KBM-7 (cell line): ENCODE measurements at regions not wholly inside any gene's neighbourhood (a gene's known extent, or its start where the extent isn't known, plus 50 kb on each side); places are given as distances from the start of the nearest gene placed in this dataset.

Experiments
- DNase-seq: peaks from one replicate; pipeline ENCODE4 v3.0.0-alpha.2; 2015
- in situ Hi-C: fragments of 300-500 bp; cut with MboI; formaldehyde crosslinking; loops from 2 replicates; pipeline ENCODE4 v1.14.3; 2020; ENCODE audit warnings: low sequenced_read_pairs, low pct_unique_long_range_greater_than_20kb, mixed read lengths

DNA sequence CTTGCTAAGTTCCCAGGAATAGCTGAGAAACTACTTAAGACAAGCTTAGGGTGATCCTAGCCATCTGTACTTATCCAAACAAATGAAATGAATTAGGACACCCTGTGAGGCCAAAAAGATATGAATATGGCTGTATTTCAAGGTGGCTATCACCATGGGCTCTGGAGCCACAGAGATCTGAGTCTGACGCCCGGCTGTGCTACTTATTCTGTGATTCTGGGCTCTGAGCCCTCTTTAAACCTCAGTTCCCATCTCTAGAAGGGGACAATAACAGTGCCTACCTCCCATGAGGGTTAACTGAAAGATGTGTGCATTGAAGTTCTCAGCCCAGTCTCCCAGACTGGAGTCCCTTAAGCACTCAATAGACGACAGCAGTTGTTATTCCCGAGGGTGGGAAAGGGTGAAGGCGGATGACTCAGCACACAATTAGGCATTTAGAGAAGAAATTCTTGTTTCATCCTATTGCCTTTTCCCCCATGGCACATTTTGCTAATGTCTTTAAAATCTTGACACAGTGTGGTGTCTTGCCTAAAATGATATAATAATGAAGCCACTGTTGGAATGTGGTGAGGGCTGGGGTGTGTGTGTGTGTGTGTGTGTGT, 132.5 kb downstream of the ADAMTS15 start:
- DNase-seq, result no peak
- in situ Hi-C loops, result no loop called here

DNA sequence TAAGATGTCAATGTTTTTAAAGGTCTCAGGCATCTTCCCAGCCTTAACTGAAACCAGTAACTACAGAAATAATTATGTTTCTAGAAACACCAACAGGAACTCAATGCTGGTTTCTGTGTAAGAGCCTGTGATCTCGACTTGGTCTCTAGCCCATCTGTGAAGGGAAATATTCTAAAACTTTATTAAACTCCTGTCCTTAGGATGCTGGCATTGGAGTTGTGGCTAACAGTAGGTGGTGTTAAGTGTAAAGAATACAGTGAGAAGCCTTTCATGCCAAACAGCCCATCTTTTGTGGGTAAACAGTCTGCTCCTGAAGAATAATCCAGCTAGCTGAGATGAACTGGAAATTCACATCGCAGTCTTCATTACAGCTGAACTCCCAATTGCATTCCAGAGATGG, 133.2 kb downstream of the ADAMTS15 start:
- in situ Hi-C loops, result no loop called here
- DNase-seq, result no peak

DNA sequence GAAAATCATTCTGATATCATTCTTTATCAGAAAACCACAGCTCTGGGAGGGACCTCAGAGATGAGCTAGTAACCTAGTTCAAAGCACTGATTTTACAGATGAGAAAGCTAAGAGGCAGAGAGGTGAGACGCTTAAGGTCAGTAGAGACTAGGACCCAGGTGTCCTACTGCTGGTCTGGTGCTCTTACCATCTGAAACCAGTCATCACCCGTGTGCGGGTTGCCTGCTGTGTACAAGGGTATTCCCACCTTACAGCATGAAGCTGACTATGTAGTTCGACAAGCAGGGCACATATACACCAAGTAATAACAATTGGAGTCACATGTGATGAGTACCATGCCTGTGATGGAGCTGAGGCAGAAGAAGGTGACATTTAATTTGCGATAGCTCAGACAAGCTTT, 133.7 kb downstream of the ADAMTS15 start:
- in situ Hi-C loops, result no loop called here
- no peak for DNase-seq

DNA sequence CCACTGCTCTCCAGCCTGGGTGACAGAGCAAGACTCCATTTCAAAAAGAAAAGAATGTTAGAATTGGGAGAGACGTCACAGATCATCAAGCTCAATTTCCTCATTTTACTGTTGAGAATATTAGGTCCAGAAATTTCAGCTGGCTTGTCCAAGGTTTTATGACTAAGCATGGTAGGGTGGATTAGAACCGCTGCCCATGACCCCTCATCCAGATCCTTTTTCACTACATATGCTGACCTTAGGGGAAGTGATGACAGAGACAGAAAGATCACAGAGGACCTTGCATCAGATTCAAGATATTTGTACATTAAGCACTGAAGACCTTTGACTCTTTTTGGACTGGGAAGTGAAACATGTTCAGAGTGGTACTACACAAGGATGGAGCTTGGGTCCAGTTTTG, 134.5 kb downstream of the ADAMTS15 start:
- no peak for DNase-seq

DNA sequence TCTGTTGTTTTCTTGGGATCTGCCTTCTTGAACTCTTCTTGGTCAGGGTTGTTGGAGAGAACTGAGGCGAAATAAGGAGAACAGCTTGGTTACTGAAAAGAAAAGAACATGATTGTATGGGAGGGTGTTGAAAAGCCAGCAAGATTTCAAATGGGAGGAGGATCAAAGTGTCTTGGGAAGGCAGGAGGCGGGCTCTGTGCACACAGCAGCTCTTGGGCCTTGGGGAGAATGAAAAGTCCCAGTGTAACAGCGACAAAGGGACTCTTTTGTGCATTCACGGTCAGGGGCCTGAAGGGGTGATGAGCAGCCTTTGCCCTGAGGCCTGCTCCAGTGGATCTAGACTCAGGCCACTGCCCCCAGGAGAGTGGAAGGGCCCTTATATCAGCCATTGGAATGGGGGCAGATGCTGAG, 135.4 kb downstream of the ADAMTS15 start:
- no peak for DNase-seq
- in situ Hi-C loops, result no loop called here

More for the DNA sequence above, 134.5 kb downstream of the ADAMTS15 start:
- in situ Hi-C loops, result no loop called here

DNA sequence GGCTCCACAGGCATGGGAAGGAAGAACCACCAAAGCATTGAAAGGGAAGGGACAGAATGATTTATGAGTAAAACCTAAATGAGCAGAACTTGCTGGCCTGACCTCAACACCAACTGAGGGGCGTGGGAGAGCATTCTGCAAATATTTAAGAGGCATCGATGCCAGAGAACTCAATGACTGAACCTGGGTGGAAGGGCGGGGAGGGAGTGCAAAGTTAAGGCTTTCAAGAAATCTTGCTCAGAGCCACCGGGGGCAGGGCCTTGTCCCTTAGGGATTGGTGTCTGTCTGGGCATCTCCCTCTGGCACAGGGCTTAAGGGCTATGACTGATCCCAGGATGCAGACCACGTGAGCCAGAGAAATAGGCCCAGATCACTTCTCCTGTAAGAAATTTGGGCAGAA, 137.1 kb downstream of the ADAMTS15 start:
- DNase-seq, result no peak
- in situ Hi-C loops, result no loop called here

DNA sequence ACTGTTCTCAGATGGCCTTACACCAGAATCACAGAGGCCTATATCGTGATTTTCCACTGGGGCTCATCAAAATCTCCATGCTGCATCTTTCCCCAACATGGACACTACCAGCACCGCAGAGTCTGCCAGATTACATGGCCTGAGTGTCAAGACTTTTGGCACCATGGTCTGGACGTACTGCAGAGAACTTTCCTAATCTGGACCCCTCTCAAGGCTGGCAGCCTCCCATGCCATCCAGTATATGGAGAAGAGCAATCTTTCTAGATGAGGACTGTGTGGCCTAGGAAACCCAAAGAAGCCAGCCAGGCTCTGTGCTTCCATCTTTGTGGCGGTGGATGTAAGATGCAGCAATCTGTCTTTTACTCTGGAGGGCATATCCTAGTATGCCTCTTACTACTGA, 139.2 kb downstream of the ADAMTS15 start:
- in situ Hi-C loops, result no loop called here
- DNase-seq, result no peak

DNA sequence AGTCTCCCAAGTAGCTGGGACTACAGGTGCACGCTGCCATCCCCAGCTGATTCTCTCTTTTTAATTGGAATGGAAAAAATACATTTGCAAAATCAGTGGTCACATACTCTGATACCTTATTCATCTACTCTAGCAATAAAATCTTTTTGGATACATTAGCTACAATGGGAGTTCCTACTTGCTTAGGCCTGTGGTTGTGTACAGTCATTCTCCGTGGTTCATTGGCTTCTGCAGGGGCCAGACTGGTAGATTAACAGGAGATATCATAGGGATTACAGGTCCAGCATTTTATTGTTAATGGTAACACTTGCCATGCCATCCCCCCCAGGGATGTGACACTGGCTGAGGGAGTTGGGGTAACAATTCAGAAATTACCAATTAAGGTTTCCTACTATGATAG, 140.0 kb downstream of the ADAMTS15 start:
- DNase-seq, result no peak
- in situ Hi-C loops, result no loop called here

DNA sequence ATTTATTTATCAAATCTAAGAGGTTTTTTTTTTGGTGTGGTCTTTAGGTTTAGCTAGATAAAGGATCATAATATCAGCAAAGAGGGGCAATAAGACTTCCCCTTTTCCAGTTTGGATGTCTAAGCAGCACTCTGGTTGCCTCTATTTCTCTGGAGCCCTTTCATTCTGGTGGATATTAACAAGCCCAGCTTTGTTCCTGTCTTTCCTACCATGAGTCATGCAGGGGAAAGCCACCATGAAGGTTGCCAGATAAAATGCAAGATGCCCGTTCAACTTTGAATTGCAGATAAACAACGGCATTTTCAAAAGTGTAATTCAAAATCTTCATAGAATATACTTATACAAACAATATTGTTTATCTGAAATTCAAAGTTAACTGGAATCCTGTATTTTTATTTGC, 143.6 kb downstream of the ADAMTS15 start:
- in situ Hi-C loops, result no loop called here
- DNase-seq, result no peak

DNA sequence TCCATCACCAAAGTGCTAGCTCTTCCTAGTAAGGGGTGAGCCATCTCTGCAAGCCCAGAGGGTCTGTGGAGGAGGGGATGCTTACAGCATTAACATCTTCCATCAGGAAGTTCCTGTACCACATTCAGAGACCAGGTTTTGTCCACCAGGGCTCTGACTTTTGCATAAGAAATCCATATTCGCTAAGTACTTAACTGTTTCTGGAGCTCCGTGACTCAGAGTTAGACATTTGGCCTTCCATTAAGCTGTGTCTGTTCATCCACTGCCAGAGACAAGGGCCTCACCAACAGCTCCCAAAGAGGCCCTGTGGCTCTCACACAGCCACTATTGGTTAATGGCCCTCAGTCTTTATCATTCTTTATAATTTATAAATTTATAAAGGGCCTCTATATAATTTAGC, 144.6 kb downstream of the ADAMTS15 start:
- in situ Hi-C loops, result no loop called here

DNA sequence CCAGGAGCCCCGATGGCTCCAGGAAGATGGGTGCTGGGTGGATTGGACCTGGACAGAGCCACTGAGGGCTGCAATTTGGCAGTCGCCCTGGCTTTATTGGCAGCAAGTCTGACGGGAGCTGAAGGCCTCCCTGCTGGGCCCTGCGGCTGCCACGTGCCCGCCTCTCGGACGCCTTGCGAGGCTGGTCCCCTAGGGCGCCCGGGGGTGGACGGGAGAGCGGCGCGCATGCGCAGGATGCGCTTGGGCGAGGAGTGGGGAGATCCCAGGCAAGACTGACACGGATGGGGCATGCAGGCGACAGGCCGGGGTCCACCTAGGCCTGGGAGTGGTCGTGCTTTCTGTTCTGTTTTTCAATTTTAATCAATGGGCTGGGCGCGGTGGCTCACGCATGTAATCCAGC, 150.0 kb downstream of the ADAMTS15 start:
- in situ Hi-C loops, result no loop called here

More for the DNA sequence above, 144.6 kb downstream of the ADAMTS15 start:
- DNase-seq, result no peak

DNA sequence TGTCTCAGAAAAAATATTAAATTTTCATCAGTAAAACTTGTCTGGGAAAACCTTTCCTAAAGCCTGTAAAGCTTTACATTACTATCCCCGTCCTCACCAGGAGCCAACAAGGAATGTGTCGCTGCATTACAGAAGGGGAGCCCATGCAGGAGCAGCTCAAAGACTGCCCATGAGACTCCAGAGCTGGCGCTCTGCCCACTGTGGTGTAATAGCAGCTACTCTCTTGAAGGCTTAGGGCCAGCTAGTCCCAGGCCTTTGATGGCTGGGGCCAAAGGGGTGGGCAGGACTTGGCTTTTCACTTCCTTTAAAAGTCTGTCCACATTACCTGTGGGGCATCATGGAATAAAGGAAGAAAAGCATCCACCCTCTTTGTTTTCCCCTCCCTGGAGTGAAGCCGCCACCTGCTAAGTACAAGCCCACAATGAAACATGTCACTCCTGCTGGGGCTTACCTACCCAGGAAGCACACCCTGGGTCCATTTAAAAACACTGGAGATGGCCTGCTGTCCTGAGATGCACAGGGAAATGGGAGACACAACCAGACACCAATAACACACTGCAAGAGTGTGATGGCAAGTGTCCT, 150.7 kb downstream of the ADAMTS15 start:
- in situ Hi-C loops, result no loop called here
- no peak for DNase-seq

More for the DNA sequence above, 150.0 kb downstream of the ADAMTS15 start:
- no peak for DNase-seq

DNA sequence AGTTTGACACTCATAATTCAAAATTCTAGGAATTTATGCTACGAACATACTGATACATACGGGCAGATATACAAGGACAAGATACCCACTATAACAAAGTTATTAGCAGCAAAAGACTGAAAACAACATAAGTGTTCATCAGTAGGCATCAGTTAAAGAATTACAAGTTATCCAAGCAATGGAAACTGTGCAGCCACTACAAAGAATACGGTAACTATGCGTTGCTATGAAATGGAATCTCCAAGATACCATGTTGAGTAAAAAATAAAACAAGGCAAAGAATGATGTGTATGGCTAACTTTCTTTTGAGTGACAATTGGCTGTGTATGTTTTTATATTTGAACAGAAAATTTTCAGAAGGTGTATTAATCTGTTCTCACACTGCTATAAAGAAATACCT, 151.7 kb downstream of the ADAMTS15 start:
- DNase-seq, result no peak
- in situ Hi-C loops, result no loop called here

DNA sequence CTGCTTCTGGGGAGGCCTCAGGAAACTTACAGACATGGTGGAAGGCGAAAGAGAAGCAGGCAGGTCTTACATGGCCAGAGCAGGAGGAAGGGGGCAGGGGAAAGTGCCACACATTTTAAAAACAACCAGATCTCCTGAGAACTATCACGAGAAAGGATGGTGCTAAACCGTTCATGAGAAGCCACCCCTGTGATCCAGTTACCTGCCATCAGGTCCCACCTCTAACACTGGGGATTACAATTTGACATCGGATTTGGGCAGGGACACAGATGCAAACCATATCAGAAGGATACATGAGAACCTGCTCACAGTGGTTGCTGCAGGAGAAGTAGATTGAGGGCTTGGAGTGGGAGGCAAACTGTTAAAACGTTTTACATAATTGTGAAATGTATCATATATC, 152.2 kb downstream of the ADAMTS15 start:
- no peak for DNase-seq
- in situ Hi-C loops, result no loop called here

DNA sequence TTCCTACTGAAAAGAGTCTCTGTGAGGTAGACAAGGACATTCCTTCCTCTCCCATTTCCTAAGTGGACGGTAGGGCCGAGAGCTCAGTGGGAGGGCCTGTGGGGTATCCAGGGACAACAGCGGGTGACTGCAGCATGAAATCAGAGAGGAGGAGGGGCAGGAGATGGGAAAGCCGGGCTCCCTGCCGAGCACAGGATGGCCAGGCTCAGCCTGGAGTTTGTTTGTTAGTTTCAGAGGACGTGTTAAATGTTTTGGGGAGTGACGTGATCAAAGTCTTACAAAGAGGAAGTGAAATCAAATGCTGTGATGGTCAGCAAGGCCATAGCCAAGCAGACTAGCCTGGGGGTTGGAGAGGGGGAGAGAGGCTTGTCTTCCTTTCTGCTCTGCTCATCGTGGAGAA, 152.7 kb downstream of the ADAMTS15 start:
- no peak for DNase-seq

DNA sequence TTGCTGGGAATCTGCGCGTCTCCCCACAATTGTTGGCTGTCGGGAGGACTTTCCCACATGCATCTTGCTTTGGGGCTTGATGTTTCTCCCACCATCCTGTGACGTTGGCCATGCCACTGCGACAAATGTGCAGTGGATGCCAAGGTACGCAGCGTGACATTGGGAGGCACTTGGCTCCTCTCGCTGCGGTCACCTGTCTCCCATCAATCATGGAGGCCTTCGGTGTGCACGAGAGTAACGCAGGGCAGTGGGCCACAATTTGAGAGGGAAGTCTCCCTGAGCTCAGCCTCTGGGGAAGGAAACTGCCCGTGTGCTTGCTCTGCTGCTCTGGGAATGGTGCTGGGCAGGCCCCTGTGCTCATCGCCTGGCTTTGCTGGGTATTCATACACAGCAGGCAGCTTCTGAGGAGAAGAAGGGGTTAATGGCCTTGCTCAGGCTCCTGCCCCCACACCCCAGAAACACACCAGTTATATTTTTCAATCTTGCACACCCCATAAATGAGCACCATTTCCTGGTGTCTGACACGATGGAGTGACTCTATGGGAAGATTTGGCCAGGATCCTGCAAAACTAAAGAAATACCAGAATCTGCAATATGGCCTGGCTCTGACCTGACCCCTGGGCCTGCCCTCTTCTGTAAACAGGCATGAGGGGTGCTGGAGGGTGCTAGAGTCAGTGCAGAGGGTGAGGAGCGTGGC, 153.5 kb downstream of the ADAMTS15 start:
- no peak for DNase-seq
- in situ Hi-C loops, result no loop called here

More for the DNA sequence above, 152.7 kb downstream of the ADAMTS15 start:
- in situ Hi-C loops, result no loop called here

DNA sequence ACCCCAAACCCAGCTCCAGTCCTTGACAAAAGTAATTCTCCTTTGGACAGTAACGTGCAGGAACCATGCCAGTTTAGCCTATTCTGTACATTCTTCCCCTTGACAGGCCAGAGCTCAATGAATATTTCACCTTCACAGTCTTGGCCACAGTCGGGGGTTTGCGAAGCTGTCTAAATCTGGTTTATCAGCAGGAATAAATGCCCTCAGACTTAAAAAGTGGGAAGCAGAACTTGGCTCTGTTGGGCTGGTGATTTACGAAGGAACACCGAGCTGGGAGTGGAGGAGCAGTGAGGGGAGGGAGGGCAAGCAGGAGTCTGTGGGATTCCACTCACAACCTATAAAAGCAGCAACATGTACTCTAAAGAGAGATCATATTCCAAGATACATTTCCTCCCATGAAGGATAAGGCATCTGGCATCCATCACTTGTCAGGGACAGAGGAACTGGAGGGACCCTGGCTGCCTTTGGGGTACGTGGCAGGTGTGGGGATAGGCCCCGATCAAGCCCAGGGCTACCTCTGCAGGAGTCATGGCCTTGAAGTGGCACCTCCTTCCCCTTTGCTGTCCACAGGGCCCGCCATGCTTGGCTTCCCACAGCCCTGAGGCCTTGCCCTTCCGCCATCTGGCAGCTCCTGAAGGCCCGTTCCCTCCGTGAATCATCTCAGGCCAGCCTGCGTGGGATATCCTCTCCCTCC, 154.3 kb downstream of the ADAMTS15 start:
- no peak for DNase-seq
- in situ Hi-C loops, result no loop called here

DNA sequence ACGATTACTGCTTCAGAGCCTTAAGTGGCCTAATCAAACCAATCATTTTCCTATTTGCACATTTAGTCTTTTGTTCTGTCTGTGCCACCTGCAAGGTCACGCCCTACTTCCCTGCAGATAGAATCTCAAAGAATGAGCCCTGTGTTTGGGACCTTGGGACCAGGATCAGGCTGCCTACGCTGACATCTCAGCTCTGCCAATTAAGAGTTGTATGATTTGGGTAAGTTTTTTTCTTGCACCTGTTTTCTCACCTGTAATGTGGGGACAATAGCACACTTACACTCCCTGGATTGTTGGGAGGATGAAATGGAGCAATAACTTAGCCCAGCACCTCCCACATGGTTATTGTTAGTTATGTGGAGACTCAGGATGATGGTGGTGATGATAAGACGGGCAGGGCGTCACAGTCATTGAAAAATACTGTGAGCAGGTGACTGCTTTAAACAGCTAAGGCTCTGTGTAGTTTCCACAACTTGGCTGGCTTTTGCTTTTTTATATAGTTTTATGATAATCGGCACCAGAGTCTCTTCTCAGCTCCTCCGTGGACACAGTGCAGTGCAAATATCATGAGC, 155.0 kb downstream of the ADAMTS15 start:
- no peak for DNase-seq
- in situ Hi-C loops, result no loop called here

DNA sequence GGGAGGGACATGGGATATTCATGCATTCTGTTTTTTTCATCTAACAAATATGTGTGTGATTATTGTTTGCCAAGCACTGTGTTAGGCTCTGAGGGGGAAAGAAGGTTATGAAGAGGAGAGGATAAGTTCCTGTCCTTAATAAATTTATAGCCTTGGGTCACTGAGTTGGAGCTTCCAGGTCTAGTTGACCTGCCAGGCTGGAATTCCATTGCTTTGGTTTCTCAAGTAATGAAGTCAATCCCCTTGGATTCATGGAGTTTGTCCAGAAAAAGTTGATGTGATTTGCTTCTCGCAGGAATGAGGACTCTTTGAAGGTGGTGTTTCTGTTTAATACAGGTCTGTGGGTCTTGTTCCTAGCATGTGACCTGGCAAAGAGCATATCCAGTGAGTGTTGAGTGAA, 156.2 kb downstream of the ADAMTS15 start:
- in situ Hi-C loops, result no loop called here
- no peak for DNase-seq

DNA sequence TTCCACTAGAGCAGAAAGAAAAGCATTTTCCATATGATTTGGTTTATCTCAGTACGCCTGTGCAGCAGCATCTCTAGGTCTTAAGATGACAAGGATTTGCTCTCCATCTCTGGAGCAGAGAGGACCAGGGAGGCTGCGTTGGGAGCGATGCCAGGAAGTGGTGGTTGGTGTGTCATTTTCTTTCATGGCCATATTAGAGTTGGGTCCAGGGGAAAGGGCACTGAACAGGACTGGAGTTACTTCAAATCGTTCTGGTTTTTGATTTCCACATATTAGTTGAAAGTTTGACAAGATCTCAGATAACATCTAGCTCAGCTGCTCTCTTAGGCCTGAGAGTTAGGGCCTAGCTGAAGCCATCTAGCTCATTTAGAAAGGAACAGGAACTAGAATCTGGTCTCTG, 157.7 kb downstream of the ADAMTS15 start:
- in situ Hi-C loops, result no loop called here
- DNase-seq, result no peak
